ENCODE measurements at regions not wholly inside any gene's neighbourhood (a gene's known extent, or its start where the extent isn't known, plus 50 kb on each side); places are given as distances from the start of the nearest gene placed in this dataset.

- TF ChIP-seq CTCF (IDR thresholded peaks at IDR 0.05) = no peak
- no peak for TF ChIP-seq POLR2A (IDR thresholded peaks at IDR 0.05)
These were observed 54.1 kb upstream of the NPSR1 start for GRCh38 chr7:34603711-34604444.

Measured in testis (tissue), 2 donors.